PC-3 (cell line): ENCODE measurements at regions not wholly inside any gene's neighbourhood (a gene's known extent, or its start where the extent isn't known, plus 50 kb on each side); places are given as distances from the start of the nearest gene placed in this dataset.

Experiments
- CTCF ChIP-seq: fragments of 300-600 bp; sonication (generic); conservative IDR thresholded peaks from 2 replicates; pipeline ENCODE4 v1.5.1; 2017; ENCODE audit warnings: antibody characterized with exemption, low read depth, mild to moderate bottlenecking, low read length
- EZH2 ChIP-seq: fragments of 300-600 bp; sonication (generic); IDR thresholded peaks from one replicate; pipeline ENCODE4 v1.6.1; 2017; ENCODE audit warnings: antibody characterized with exemption, mild to moderate bottlenecking, low read length; ENCODE audit not compliant: unreplicated experiment

DNA sequence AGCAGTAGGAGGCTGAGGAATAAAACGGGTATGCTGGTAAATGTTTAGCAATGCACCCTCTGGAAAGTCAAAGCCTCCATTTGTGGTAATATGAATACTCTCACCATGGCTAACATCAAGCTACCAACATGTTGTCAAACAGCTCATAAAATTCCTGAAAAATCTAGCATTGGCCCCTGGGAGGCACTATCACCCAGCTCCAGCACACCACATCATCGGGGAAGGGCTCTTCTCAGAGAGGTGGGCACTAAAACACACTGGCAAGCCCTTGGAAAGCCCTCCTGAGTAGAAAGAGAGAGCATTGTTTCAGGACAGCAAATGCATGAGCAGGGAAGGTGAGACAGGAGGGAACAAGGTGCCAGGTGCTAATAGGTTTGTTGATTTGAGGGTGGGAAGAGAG, 53.9 kb upstream of the FLT1 start:
- TF ChIP-seq CTCF (peak; percentile 34; the same call in 1 of the 2 replicates), EZH2 (no peak)
